GM20000 (cell line): ENCODE measurements at regions not wholly inside any gene's neighbourhood (a gene's known extent, or its start where the extent isn't known, plus 50 kb on each side); places are given as distances from the start of the nearest gene placed in this dataset.

Experiments used
- DNase-seq: peaks from one replicate; pipeline ENCODE4 v3.0.0; 2012; ENCODE audit warnings: low spot score
- TF ChIP-seq, protein P1 (sequence below): IDR thresholded peaks from 2 replicates; pipeline ENCODE4 v1.5.1; 2012; ENCODE audit warnings: mild to moderate bottlenecking, control low read depth; ENCODE audit errors: extremely low read depth, missing control alignments

DNA sequence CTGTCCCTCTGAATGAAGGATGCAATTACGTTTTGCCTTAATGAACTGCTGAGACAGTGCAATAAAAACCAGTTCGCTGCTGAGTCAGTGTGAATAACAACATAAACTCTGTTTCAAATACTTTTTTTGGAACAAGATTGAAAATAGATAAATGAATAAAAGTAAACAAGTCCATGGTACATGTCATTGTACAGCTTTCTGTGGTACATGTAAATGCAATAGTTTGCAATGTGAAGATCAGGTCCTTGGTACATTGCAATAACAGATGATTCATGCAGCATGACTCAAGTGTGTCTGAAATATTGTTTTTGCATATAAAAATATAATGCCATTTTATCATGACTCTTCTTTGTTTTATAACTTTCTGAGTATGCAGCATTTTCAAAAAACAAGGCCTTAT is 193.4 kb upstream of the PACRGL start:
- TF ChIP-seq, protein P1, sequence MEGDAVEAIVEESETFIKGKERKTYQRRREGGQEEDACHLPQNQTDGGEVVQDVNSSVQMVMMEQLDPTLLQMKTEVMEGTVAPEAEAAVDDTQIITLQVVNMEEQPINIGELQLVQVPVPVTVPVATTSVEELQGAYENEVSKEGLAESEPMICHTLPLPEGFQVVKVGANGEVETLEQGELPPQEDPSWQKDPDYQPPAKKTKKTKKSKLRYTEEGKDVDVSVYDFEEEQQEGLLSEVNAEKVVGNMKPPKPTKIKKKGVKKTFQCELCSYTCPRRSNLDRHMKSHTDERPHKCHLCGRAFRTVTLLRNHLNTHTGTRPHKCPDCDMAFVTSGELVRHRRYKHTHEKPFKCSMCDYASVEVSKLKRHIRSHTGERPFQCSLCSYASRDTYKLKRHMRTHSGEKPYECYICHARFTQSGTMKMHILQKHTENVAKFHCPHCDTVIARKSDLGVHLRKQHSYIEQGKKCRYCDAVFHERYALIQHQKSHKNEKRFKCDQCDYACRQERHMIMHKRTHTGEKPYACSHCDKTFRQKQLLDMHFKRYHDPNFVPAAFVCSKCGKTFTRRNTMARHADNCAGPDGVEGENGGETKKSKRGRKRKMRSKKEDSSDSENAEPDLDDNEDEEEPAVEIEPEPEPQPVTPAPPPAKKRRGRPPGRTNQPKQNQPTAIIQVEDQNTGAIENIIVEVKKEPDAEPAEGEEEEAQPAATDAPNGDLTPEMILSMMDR: no peak
- no peak for DNase-seq

DNA sequence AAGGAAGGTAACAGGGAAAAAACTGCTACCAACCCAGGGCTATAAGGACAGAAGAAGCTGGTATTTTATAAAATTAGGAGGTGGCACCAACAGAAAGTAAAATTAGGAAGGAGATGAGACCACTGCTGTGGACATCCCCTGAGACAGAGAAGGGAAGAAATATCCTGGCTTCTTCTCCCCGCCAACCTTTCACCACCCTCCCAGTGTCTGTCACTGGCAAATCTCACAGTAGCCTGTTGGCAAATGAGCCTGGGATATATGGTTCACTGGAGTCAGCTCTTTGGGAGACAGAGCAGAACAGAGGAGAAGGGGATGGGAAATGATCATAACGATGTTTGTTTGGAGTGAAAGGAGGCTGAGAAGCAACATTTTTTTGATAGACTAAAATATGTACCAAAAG is 190.9 kb upstream of the PACRGL start:
- TF ChIP-seq, protein P1: no peak

DNA sequence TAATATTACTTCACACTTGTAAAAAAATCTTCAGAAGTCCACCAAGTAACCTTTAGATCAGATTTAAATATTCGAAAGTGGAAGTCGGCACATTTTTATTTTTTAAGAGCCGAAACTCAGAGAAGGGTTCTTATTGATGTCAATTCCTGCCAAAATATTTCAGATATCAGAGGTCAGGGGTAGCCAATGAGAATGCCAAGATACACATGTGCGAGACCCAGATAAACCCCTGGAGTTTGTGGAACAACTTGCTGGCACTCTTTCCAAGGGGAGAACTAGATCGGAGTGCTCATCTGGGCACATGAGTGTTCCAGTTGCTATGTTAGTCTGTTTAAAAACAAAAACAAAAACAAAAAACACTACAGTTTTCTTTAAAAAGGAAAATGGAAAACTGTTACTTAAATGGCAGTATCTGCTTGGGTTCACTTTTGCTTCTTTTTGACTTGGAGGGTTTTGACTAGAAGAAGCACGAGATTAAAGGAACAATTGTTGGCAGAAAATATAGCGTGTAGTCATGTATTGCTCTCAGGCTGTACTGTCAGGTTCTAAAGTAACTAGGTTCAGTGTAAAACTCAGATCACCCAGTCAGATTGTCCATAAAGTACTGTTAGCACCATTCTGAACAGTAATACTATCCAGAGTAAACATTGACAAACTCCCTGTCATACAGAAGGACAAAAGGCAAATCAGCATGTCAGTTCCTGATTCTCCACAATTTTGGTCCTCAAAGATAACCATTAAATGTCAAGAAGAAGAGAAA is 188.0 kb upstream of the PACRGL start:
- no peak for DNase-seq
- TF ChIP-seq, protein P1: no peak

More for the DNA sequence above, 190.9 kb upstream of the PACRGL start:
- no peak for DNase-seq

DNA sequence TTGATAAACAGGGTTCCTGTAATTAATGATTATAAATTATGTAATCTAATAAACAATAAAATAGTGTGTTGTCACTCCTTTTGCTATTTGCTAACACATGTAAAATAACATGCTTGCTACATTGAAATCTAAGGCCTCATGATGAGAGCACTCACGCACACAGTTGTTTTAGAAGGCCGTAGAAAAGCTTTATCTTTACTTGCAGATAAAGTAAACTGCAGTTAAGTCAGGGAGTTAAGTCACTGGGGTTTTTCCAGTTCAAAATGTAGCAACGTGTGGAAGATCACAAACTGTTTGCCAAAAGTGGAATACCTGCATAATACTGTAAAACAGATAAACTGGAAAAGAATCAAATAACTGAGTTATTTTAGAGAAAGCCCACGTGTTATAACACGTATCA is 187.3 kb upstream of the PACRGL start:
- TF ChIP-seq, protein P1: no peak
- no peak for DNase-seq

DNA sequence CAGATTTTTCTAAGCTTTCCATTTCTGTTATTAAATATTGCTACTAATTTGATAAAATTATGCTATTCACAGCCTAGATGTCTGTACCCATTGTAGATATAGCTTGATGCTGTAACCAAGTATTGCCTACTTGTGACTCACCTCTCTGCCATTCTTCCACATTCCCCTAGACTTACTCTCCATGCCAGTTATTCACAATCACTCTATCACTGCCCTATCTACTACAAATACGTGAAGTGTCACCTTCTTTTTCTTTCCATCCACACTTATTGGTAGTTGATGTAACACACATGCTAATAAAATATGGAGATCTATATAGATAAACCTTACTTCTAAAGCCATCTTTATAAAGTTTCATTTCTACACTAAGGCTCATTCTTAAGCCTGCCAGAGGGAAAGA is 179.4 kb upstream of the PACRGL start:
- TF ChIP-seq, protein P1: no peak
- DNase-seq: no peak

DNA sequence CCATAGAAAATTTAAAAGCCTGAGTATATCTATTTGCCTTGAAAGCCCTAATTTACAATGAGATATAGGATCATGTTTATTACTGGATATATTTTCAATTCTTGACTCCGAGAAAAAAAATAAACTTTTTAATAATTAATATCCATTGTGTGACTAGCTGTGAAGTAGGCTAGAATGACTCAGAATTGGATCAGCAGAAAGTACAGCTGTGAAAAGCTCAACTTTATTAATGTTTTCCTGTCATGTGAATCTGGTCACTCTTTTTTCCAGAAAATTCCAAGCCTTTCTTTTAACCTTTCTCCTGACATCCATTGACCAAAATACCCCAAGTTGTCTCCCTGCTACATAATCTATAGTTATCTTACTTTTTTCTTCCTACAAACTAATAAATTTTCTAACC is 171.8 kb upstream of the PACRGL start:
- TF ChIP-seq, protein P1: no peak
- DNase-seq: no peak

DNA sequence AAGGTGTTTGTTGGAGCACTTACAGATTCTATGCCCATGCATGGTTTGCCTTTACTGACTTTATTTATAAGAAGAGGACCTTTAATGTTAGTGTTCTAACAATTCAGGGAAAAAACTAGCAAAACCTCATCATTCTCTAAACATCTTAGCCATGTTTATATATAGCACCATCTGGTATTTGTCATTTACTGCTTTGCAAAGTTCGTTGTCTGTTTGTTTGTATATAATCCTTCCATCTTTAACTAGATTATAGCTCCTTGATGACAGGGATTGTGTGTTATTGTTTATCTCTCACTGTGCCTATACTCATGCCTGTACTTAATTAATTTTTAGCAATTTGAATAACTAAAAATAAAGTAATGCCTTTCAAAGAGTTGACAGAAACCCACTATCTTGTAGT is 170.6 kb upstream of the PACRGL start:
- TF ChIP-seq, protein P1: no peak
- no peak for DNase-seq
